GM21737 (cell line): ENCODE measurements at regions not wholly inside any gene's neighbourhood (a gene's known extent, or its start where the extent isn't known, plus 50 kb on each side); places are given as distances from the start of the nearest gene placed in this dataset.

Experiments used
- ATAC-seq: cut with Tn5 transposase; IDR thresholded peaks from one replicate; pipeline ENCODE4 v1.9.1; 2021; ENCODE audit warnings: mild to moderate bottlenecking, moderate library complexity; ENCODE audit not compliant: unreplicated experiment

GRCh38 chr9:663541-663940 lies 178.0 kb upstream of the DMRT1 start:
- ATAC-seq: no peak

- ATAC-seq: no peak
Measured at GRCh38 chr9:665296-665695, 176.2 kb upstream of the DMRT1 start.

- no peak for ATAC-seq
Measured at GRCh38 chr9:671997-672396, 169.5 kb upstream of the DMRT1 start.

- no peak for ATAC-seq
Measured at GRCh38 chr9:672851-673250, 168.6 kb upstream of the DMRT1 start.

- no peak for ATAC-seq
Measured at GRCh38 chr9:673264-673965, 168.1 kb upstream of the DMRT1 start.

GRCh38 chr9:673966-674526 lies 167.5 kb upstream of the DMRT1 start:
- ATAC-seq: no peak

GRCh38 chr9:675697-676370 lies 165.7 kb upstream of the DMRT1 start:
- ATAC-seq: no peak

- no peak for ATAC-seq
Measured at GRCh38 chr9:676780-677438, 164.6 kb upstream of the DMRT1 start.

GRCh38 chr9:677461-678097 lies 163.9 kb upstream of the DMRT1 start:
- no peak for ATAC-seq

- no peak for ATAC-seq
Measured at GRCh38 chr9:678897-679296, 162.6 kb upstream of the DMRT1 start.

GRCh38 chr9:679462-679861 lies 162.0 kb upstream of the DMRT1 start:
- ATAC-seq: no peak

- ATAC-seq: no peak
Measured at GRCh38 chr9:680106-680505, 161.4 kb upstream of the DMRT1 start.

- no peak for ATAC-seq
Measured at GRCh38 chr9:682633-683508, 158.6 kb upstream of the DMRT1 start.

GRCh38 chr9:683509-684021 lies 157.9 kb upstream of the DMRT1 start:
- no peak for ATAC-seq

- ATAC-seq: no peak
Measured at GRCh38 chr9:684054-684890, 157.2 kb upstream of the DMRT1 start.

- ATAC-seq: no peak
Measured at GRCh38 chr9:684941-685340, 156.6 kb upstream of the DMRT1 start.

GRCh38 chr9:686321-686813 lies 155.1 kb upstream of the DMRT1 start:
- ATAC-seq: no peak

- no peak for ATAC-seq
Measured at GRCh38 chr9:687034-687785, 154.3 kb upstream of the DMRT1 start.
